Heart left ventricle (tissue), 16 donors: ENCODE measurements at regions not wholly inside any gene's neighbourhood (a gene's known extent, or its start where the extent isn't known, plus 50 kb on each side); places are given as distances from the start of the nearest gene placed in this dataset.
"Not testable (repeated sequence)": the region's sequence is repeated elsewhere in the genome, so short reads cannot be mapped to it uniquely, and the experiment has no call there.

ENCODE experiments used
- ATAC-seq, 4 donors: fragments of 200-7000 bp; cut with Tn5 transposase; one replicate each; pipeline ENCODE4 v1.9.1; 2020 to 2022; ENCODE audit warnings: moderate library complexity in 4 of 4, mild to moderate bottlenecking in 3 of 4, moderate number of reproducible peaks in 1 of 4
- DNase-seq, 5 donors: peaks; one replicate each; pipeline ENCODE4 v3.0.0-alpha.2; 2020
- H3K27ac ChIP-seq, 12 donors: fragments of 200-600 bp; sonication (generic) in 4 of 12; one replicate each; pipeline versions ENCODE4 v1.5.0 to v1.8.0; 2016 to 2022; ENCODE audit warnings: mild to moderate bottlenecking in 2 of 12
- H3K27me3 ChIP-seq, 9 donors: fragments of 200-600 bp; sonication (generic) in 2 of 9; one replicate each; pipeline versions ENCODE4 v1.5.1 to v1.8.0; 2016 to 2022; ENCODE audit warnings: mild to moderate bottlenecking in 3 of 9
- H3K36me3 ChIP-seq, 9 donors: fragments of 200-600 bp; sonication (generic) in 2 of 9; one replicate each; pipeline versions ENCODE4 v1.5.0 to v1.8.0; 2018 to 2022; ENCODE audit warnings: mild to moderate bottlenecking in 2 of 9
- H3K4me1 ChIP-seq, 12 donors: fragments of 200-600 bp; sonication (generic) in 4 of 12; one replicate each; pipeline versions ENCODE4 v1.5.0 to v1.8.0; 2016 to 2022; ENCODE audit warnings: mild to moderate bottlenecking in 3 of 12
- H3K4me3 ChIP-seq, 12 donors: fragments of 200-600 bp; sonication (generic) in 4 of 12; one replicate each; pipeline versions ENCODE4 v1.5.0 to v1.8.0; 2017 to 2022; ENCODE audit warnings: mild to moderate bottlenecking in 9 of 12, moderate library complexity in 4 of 12
- H3K9me3 ChIP-seq, 12 donors: fragments of 200-600 bp; sonication (generic) in 4 of 12; one replicate each; pipeline versions ENCODE4 v1.5.0 to v1.8.0; 2016 to 2022; ENCODE audit warnings: mild to moderate bottlenecking in 1 of 12
- CTCF ChIP-seq, 12 donors: fragments of 200-600 bp; sonication (generic) in 4 of 12; IDR thresholded peaks; one replicate each; pipeline versions ENCODE4 v1.5.0 to v1.8.0; 2018 to 2022; ENCODE audit warnings: antibody characterized with exemption in 12 of 12, mild to moderate bottlenecking in 5 of 12
- POLR2A ChIP-seq, 2 donors: fragments of 450-650 bp; IDR thresholded peaks; one replicate each; pipeline ENCODE4 v1.6.1; 2017; ENCODE audit warnings: antibody characterized with exemption in 2 of 2, mild to moderate bottlenecking in 2 of 2, moderate library complexity in 2 of 2
- WGBS, 4 donors: extraction: QIAGEN DNeasy Blood & Tissue Kit in 2 of 4; methylation state at CpG; one replicate each; pipeline versions ENCODE4 v1.1.5 to v1.1.7; 2013 to 2018; 5-methylcytosine and 5-hydroxymethylcytosine counted together
- intact Hi-C, 10 donors: fragments of 100-400 bp; cut with DNase I; formaldehyde crosslinking; loops; one replicate each; pipeline versions ENCODE4 v1.11.1 to v1.14.2; 2022
- donor health status: ischemic (EF 13 %, LVEDD 7.1; RV severe dilation, severe dysfunction).
- donor health status: healthy with polysubstance abuse.
- donor health status: DM: no; HTN: yes; CAD: no.
- donor health status: DM: no; HTN: no; CAD: no.
- donor health status: ischemic (EF 25% LVEDD 6.9; RV normal size, moderate dysfunction).
- donor health status: ischemic (EF 25% LVEDD 5.7; RV mildly dilated, moderate dysfunction).
- donor health status: healthy.
- donor health status: DM: yes; HTN: yes; CAD: no.
- donor health status: ischemic (EF 35%, LVEDD 5.7; RV mildly dilated, moderate dysfunction).
- donor health status: nonischemic (EF 11% LVEDD 7.7; RV severe dilation, severe dysfunction).
- donor health status: DM: yes; HTN: yes; CAD: no.
- donor health status: PGD.
- donor health status: ischemic (EF 29% LVEDD 5.4; RV normal size, mild dysfunction).
- donor health status: nonischemic (EF 23%, LVEDD 6.1; RV moderate dilation, normal function).

- ATAC-seq: no peak
- Histone ChIP-seq H3K27ac (no peak overlapping the region), H3K27me3 (peaks cover 0 to 37% (median 0%) of the 10 kb centered on the region in 9 donors), H3K4me1 (peaks cover 0 to 3% (median 0%) of the 10 kb centered on the region in 12 donors), H3K4me3 (no peak overlapping the region), H3K36me3 (no peaks in the 10 kb centered on the region), H3K9me3 (peaks cover 0 to 14% (median 0%) of the 10 kb centered on the region in 12 donors)
- 56 to 78% (median 61%) methylated on average over 5 of the region's 5 CpGs for WGBS, 4 donors
- intact Hi-C loops: no loop called here
- no peak for DNase-seq
- TF ChIP-seq CTCF (IDR thresholded peaks at IDR 0.05): no peak
Measured at GRCh38 chrX:115970718-115971117, 199.8 kb upstream of the AGTR2 start.

- TF ChIP-seq CTCF (IDR thresholded peaks at IDR 0.05) (no peak), POLR2A (IDR thresholded peaks at IDR 0.05) (no peak)
- H3K27me3 ChIP-seq: peaks cover 0 to 25% (median 0%) of the 10 kb centered on the region in 9 donors
- no peak for DNase-seq
Measured at GRCh38 chrX:115972717-115973116, 197.8 kb upstream of the AGTR2 start.

DNA sequence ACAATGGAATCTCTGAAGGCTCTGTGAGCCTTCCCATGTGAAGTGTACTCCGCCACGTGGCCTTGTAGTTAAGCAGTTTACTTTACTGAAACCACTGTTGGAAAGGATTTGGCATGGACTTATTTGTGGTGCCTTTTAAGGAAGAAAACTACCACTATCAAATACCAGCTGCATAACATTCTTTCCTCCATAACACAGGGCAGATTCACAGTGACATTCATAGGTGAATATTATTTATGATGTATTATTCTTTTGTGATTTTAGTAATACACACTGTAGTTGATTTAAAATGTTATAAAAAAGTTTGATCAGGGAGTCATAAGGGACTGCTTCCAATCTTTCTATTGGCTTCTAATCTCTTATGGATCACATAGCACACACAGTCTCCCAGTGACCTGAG, 192.5 kb upstream of the AGTR2 start:
- DNase-seq (no peak), ATAC-seq (no peak)
- Histone ChIP-seq H3K27ac (no peak overlapping the region), H3K9me3 (peaks cover 0 to 14% (median 0%) of the 10 kb centered on the region in 12 donors), H3K36me3 (no peaks in the 10 kb centered on the region), H3K4me1 (no peaks in the 10 kb centered on the region), H3K4me3 (no peak overlapping the region), H3K27me3 (peaks cover 0 to 19% (median 0%) of the 10 kb centered on the region in 9 donors)
- TF ChIP-seq CTCF (IDR thresholded peaks at IDR 0.05) (no peak), POLR2A (IDR thresholded peaks at IDR 0.05) (no peak)
- intact Hi-C loops: no loop called here
- WGBS, 4 donors: 47 to 66% (median 60%) methylated on average over 2 of the region's 2 CpGs

More at GRCh38 chrX:115972717-115973116, 197.8 kb upstream of the AGTR2 start:
- Histone ChIP-seq H3K36me3 (no peaks in the 10 kb centered on the region), H3K9me3 (peaks cover 0 to 14% (median 0%) of the 10 kb centered on the region in 12 donors), H3K4me1 (peaks cover 0 to under 1% (median 0%) of the 10 kb centered on the region in 12 donors), H3K4me3 (no peak overlapping the region), H3K27ac (no peak overlapping the region)
- intact Hi-C loops: no loop called here
- ATAC-seq: no peak
- WGBS, 4 donors: 31 to 77% (median 51%) methylated on average over 1 of the region's 1 CpG

DNA sequence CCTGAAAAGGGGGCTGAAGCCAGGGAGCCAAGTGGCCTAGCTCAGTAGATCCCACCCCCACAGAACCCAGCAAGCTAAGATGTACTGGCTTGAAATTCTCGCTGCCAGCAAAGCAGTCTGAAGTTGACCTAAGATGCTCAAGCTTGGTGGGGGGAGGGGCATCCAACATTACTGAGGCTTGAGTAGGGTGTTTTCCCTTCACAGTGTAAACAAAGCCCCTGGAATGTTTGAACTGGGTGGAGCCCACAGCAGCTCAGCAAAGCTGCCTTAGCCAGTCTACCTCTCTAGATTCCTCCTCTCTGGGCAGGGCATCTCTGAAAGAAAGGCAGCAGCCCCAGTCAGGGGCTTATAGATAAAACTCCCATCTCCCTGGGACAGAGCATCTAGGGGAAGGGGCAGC, 187.4 kb upstream of the AGTR2 start:
- DNase-seq, H3K4me1 ChIP-seq, H3K36me3 ChIP-seq, intact Hi-C loops, ATAC-seq, H3K4me3 ChIP-seq, H3K27ac ChIP-seq, H3K9me3 ChIP-seq: not testable (repeated sequence)
- H3K27me3 ChIP-seq: peaks cover 0 to 18% (median 0%) of the 10 kb centered on the region in 9 donors
- WGBS, 4 donors: 55 to 70% (median 55%) methylated on average over 1 of the region's 1 CpG; no CpG with 5 or more reads in 1 of the 4 donors

GRCh38 chrX:115987464-115987863, 183.1 kb upstream of the AGTR2 start:
- H3K27ac ChIP-seq, H3K9me3 ChIP-seq, intact Hi-C loops, ATAC-seq, H3K4me3 ChIP-seq, H3K4me1 ChIP-seq, DNase-seq, H3K36me3 ChIP-seq: not testable (repeated sequence)
- H3K27me3 ChIP-seq: peaks cover 0 to 15% (median 0%) of the 10 kb centered on the region in 9 donors
- WGBS, 4 donors: 75 to 87% (median 80%) methylated on average over 1 of the region's 1 CpG
